HUES48 (cell line): ENCODE measurements at regions not wholly inside any gene's neighbourhood (a gene's known extent, or its start where the extent isn't known, plus 50 kb on each side); places are given as distances from the start of the nearest gene placed in this dataset.
"Not testable (repeated sequence)": the region's sequence is repeated elsewhere in the genome, so short reads cannot be mapped to it uniquely, and the experiment has no call there.

Experiments
- H3K27ac ChIP-seq: one replicate; pipeline ENCODE4 v1.7.0; 2013; ENCODE audit warnings: low read depth, low read length, inconsistent platforms
- H3K27me3 ChIP-seq: 2 replicates; pipeline ENCODE4 v1.6.1; 2013; ENCODE audit warnings: mild to moderate bottlenecking, low read length; ENCODE audit not compliant: control insufficient read depth, insufficient read depth
- H3K36me3 ChIP-seq: 2 replicates; pipeline ENCODE4 v1.6.1; 2013; ENCODE audit warnings: low read length; ENCODE audit not compliant: control insufficient read depth, insufficient read depth
- H3K4me1 ChIP-seq: 2 replicates; pipeline ENCODE4 v1.6.1; 2013; ENCODE audit warnings: mild to moderate bottlenecking, low read length; ENCODE audit not compliant: control insufficient read depth, insufficient read depth
- H3K4me3 ChIP-seq: 2 replicates; pipeline ENCODE4 v1.5.1; 2013; ENCODE audit warnings: mild to moderate bottlenecking, low read depth, low read length
- H3K9ac ChIP-seq: 2 replicates; pipeline ENCODE4 v1.6.1; 2013; ENCODE audit warnings: mild to moderate bottlenecking, low read depth, low read length, moderate library complexity
- H3K9me3 ChIP-seq: 2 replicates; pipeline ENCODE4 v1.6.1; 2013; ENCODE audit warnings: low read length; ENCODE audit not compliant: control insufficient read depth, insufficient read depth

GRCh38 chr6:140535511-140535910 is 1161.1 kb upstream of the CITED2 start:
- peaks cover 8% of the 10 kb centered on the region for H3K9me3 ChIP-seq
- H3K9ac ChIP-seq: no peak overlapping the region
- no peak overlapping the region for H3K4me3 ChIP-seq
- no peak overlapping the region for H3K27ac ChIP-seq
- H3K36me3 ChIP-seq: no peaks in the 10 kb centered on the region
- no peaks in the 10 kb centered on the region for H3K27me3 ChIP-seq
- H3K4me1 ChIP-seq: peaks cover 21% of the 10 kb centered on the region

GRCh38 chr6:140533526-140533925 is 1159.1 kb upstream of the CITED2 start:
- Histone ChIP-seq H3K27ac (no peak overlapping the region), H3K4me1 (peaks cover 15% of the 10 kb centered on the region), H3K9ac (no peak overlapping the region), H3K4me3 (no peak overlapping the region), H3K27me3 (no peaks in the 10 kb centered on the region), H3K9me3 (peaks cover 8% of the 10 kb centered on the region), H3K36me3 (no peaks in the 10 kb centered on the region)

- Histone ChIP-seq H3K4me1 (no peaks in the 10 kb centered on the region), H3K36me3 (no peaks in the 10 kb centered on the region), H3K4me3 (no peak overlapping the region), H3K9ac (no peak overlapping the region), H3K27ac (no peak overlapping the region), H3K27me3 (no peaks in the 10 kb centered on the region), H3K9me3 (no peaks in the 10 kb centered on the region)
Observed at GRCh38 chr6:140504776-140505175, 1130.3 kb upstream of the CITED2 start.

- Histone ChIP-seq H3K27me3 (no peaks in the 10 kb centered on the region), H3K4me1 (no peaks in the 10 kb centered on the region), H3K27ac (no peak overlapping the region), H3K9ac (no peak overlapping the region), H3K9me3 (no peaks in the 10 kb centered on the region), H3K4me3 (no peak overlapping the region), H3K36me3 (no peaks in the 10 kb centered on the region)
Observed at GRCh38 chr6:140500849-140501248, 1126.4 kb upstream of the CITED2 start.

GRCh38 chr6:140499607-140500006 is 1125.2 kb upstream of the CITED2 start:
- H3K36me3 ChIP-seq: no peaks in the 10 kb centered on the region
- H3K9ac ChIP-seq: no peak overlapping the region
- H3K27ac ChIP-seq: no peak overlapping the region
- no peak overlapping the region for H3K4me3 ChIP-seq
- H3K27me3 ChIP-seq: no peaks in the 10 kb centered on the region
- no peaks in the 10 kb centered on the region for H3K9me3 ChIP-seq
- no peaks in the 10 kb centered on the region for H3K4me1 ChIP-seq

- H3K9me3 ChIP-seq: no peaks in the 10 kb centered on the region
- H3K27me3 ChIP-seq: no peaks in the 10 kb centered on the region
- no peak overlapping the region for H3K4me3 ChIP-seq
- no peaks in the 10 kb centered on the region for H3K36me3 ChIP-seq
- H3K9ac ChIP-seq: no peak overlapping the region
- H3K4me1 ChIP-seq: no peaks in the 10 kb centered on the region
- no peak overlapping the region for H3K27ac ChIP-seq
Observed at GRCh38 chr6:140494321-140495108, 1120.1 kb upstream of the CITED2 start.

GRCh38 chr6:140493470-140493869 is 1119.0 kb upstream of the CITED2 start:
- H3K9ac ChIP-seq, H3K36me3 ChIP-seq, H3K27ac ChIP-seq, H3K27me3 ChIP-seq, H3K4me3 ChIP-seq, H3K4me1 ChIP-seq, H3K9me3 ChIP-seq: not testable (repeated sequence)

GRCh38 chr6:140490081-140490480 is 1115.6 kb upstream of the CITED2 start:
- Histone ChIP-seq H3K27ac (no peak overlapping the region), H3K36me3 (no peaks in the 10 kb centered on the region), H3K4me3 (no peak overlapping the region), H3K9me3 (peaks cover 8% of the 10 kb centered on the region; the same call in 1 of the 2 replicates), H3K27me3 (no peaks in the 10 kb centered on the region), H3K4me1 (peaks cover 13% of the 10 kb centered on the region; the same call in 1 of the 2 replicates), H3K9ac (no peak overlapping the region)

- H3K27me3 ChIP-seq: no peaks in the 10 kb centered on the region
- peaks cover 8% of the 10 kb centered on the region; the same call in 1 of the 2 replicates for H3K9me3 ChIP-seq
- no peak overlapping the region for H3K27ac ChIP-seq
- no peak overlapping the region for H3K9ac ChIP-seq
- H3K36me3 ChIP-seq: no peaks in the 10 kb centered on the region
- no peak overlapping the region for H3K4me3 ChIP-seq
- peaks cover 16% of the 10 kb centered on the region; the same call in 1 of the 2 replicates for H3K4me1 ChIP-seq
Observed at GRCh38 chr6:140487586-140487985, 1113.1 kb upstream of the CITED2 start.

- peaks cover 8% of the 10 kb centered on the region; the same call in 1 of the 2 replicates for H3K9me3 ChIP-seq
- no peaks in the 10 kb centered on the region for H3K36me3 ChIP-seq
- H3K9ac ChIP-seq: no peak overlapping the region
- no peak overlapping the region for H3K27ac ChIP-seq
- peaks cover 16% of the 10 kb centered on the region; the same call in 1 of the 2 replicates for H3K4me1 ChIP-seq
- no peaks in the 10 kb centered on the region for H3K27me3 ChIP-seq
- H3K4me3 ChIP-seq: no peak overlapping the region
Observed at GRCh38 chr6:140486450-140487361, 1112.3 kb upstream of the CITED2 start.
